ENCODE measurements at regions not wholly inside any gene's neighbourhood (a gene's known extent, or its start where the extent isn't known, plus 50 kb on each side); places are given as distances from the start of the nearest gene placed in this dataset.
A peak's percentile ranks its signal among the peaks of the same experiment; 100 is the strongest.

DNA sequence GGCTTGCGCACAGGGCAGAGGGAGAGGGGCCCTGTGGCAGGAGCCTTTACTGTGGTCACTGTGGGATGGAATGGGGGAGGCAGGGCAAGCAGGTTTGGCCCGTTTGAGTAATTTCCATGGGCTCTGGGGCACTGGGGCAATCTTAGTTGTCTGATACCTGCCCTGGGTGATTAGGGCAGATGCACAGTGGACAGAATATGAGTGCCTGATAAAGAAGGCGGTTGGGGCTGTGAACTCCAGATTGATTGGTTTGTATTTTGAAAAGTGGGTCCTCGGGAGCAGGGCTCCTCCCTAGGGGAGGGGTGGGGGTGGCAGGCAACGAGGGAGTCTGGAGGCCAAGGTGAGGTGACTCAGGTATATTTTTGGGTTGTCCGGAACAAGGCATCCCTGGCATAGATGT lies 247.5 kb downstream of the NSG2 start:
- DNase-seq: no peak

- DNase-seq: no peak
These were observed 248.0 kb downstream of the NSG2 start for GRCh38 chr5:174293481-174293880.

GRCh38 chr5:174294891-174295620 lies 249.6 kb downstream of the NSG2 start:
- DNase-seq: no peak

DNA sequence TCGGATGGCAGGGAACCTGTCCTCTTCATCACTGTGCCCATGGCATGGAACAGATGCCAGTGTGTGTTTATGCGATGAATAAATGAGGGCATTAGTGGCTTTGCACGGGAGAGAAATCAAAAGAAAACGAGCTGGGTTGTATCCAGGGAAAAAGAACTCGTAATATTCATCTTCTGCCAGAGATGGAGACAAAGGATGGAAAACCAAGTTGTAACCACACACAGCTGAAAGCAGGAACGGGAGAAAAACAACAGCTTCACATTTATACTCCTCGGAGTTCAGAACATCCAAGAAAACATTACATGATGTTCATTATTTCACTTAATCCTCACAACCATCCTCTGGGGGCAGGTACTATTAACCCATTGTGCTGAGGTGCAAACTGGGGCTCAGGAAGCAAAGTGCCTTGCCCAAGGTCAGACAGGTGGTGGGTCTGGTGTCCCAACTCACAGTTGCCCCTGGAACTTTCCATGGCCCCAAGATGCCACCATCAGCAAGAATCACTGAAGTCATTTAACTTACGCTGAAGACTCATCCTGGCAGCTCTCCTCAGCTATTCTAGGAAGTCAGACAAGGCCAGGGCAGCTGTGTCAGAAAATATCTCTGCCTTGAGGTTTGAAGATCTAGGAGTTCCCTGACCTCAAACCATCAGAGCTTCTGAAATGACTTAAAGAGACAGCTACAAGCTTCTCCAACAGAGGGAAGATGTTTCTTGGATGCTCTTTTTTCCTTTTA lies 250.4 kb downstream of the NSG2 start:
- no peak for DNase-seq

DNA sequence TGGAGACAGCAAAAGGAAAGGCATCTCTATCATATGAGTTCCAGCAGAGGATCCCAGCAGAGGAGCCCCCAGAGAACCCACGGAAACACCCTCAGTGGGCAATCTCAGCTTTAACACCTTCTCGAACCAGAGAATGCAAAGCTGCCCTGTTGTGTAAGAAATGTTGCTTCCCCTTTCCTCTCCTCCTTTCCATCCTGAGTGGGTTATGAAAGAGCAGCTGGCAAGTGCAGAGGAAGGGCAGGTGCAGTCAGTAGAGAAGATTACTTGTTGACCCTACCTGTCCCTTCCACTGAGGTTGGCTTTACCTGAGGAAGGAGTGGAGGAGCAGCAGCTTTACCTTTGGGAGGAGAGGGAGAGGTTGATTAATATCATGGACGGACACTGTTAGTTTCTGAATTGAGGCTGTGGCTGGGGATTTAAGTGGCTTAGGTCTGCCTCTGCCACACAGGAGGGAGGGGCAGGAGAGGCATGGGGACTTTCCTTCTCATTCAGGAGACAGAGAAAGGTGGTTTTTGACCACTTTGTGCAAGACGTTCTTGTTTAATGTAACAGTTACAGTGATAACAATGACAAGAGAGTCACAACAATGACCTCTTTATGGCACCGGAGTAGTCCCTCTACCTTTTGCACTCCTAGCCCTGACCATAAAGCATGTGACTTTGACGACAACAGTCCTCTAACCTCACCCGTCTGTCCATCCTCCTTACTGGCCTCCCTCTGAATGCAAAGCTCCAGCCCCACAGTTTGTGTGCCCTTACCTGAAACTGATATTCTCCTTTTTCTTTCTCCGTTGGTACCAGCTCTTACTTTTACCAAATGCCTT lies 254.8 kb downstream of the NSG2 start:
- DNase-seq: no peak

GRCh38 chr5:174300941-174301761 lies 255.6 kb downstream of the NSG2 start:
- DNase-seq: peak; percentile 67

DNA sequence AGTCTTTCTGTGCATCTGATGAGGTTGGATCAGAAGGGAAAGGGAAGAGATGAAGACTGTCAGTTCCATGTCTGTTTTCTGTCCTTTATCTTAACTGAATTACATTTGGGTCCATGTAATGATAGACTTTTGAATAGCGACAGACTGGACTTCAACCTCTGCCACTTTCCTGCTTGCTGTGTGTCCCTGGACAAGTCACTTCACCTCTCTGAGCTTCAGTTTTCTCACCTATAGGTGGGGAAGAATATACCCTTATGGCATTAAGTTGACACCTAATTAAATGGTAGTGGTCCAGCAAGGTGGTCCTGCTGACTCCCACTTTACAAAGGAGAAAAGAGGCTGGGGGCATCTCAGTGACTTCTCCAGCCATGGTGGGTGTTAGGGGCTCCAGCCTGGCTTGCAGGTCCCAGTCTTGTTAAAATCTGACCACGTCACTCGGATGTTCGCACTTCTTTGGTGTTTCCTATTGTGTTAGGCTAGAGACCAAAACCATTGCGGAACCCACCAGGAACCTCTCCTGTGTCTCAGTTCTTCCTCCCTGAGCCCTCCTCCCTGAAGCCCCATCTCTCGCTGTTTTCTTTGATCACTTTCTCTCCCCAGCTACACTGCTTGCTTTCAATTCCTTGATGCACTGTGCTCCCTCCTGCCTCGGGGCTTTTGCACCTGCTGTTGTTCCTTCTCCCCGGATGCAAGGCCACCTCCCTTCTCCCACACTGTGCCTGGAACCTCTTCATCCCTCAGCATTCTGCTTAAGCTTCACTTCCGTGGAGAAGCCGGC lies 256.5 kb downstream of the NSG2 start:
- DNase-seq: no peak

DNA sequence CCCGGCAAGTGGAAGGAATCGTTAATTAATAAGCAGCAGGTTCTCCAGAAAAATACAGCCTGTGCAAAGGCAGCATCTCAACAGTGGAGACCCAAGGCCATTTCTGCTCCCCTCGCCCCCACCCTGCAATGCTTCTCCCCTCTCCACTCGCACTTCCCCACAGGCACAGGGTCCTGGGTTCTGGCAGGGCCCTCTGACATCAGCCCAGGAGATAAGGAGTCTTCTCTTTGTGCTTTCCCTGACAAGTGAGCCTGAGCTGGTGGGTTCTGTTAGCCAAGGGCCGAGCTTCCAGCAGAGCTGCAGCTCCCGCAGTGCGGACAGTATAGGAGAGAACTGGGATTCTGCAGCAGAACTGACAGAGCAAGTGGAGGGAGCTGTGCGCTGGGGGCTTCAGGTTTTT lies 257.5 kb downstream of the NSG2 start:
- no peak for DNase-seq

DNA sequence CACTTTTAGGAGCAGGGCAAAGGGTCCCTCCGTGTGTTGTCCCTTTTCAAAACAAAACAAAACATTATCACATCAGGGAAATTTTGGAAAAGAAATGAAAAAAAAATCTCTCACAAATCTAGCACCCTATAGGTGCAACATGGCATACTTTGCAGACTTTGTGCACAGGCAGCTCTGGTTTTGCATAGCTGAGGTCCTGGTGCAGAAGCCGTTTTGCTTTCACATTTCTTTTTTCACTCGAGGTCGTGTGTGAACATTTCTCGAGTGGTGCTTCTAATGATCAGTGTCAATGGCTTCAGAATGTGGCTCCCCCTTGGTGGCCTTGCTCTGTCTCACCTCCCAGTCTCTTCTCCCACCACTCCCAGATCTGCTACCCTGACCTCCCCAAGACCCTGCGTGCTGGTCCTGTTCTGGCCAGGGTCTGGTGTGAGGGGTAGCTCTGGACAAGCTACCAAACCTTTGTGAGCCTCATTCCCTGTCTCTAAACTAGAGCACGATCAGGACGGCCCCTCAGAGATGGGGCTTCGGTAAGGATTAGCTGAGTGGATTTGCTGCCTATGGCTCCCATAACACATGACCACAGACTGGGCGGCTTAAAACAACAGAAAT lies 258.0 kb downstream of the NSG2 start:
- DNase-seq: no peak

DNA sequence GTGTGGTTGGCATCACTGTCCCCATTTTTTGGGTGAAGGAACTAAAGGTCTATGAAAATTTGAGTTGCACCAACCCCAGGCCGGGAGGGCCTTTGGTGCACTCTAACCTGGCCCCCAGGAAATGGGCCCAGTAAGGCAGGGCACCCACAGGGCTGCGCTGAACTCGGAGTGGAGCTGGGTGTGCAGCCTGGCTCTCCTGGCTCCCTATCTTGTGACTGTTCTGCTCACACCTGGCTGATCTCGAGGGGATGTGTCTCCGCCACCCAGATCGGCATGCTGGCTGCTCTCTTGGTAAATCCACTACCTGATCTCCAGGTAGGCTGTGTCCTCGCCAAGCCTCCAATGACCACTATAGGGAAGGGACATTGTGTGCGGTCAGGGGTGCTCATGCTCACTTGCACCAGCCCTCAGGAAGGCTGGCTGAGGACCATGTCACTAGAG lies 259.8 kb downstream of the NSG2 start:
- DNase-seq: no peak

DNA sequence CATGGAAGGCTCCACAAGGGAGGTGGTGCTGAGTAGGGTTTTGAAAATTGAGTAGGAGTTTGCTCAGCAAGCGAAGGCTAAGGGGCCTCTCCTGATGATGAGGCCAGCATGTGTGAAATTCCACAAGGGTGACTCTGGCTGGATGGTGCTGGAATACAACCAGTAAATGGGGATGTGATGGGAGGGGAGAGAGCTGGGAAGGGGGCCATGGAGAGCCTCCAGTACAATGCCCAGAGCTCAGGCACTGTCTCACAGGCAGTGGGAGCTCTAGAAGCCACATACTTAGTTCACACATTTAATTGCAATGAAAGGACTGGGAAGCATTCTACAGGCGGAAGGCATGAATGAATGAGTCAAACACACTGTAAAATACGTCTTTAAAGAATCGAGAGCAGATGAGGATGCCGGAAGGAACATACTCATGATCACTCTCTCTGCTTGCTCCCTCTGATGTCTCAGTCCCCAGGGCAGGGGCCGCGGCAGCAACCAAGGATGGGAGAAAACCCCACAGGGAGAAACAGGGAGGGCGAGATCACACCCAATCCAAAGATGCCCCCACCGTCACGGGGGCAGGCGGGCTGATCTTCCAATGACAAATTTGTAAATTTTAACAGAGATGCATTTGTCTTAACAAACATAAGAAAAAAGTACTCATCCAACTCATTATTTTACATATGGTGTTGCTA lies 261.0 kb downstream of the NSG2 start:
- DNase-seq: no peak

DNA sequence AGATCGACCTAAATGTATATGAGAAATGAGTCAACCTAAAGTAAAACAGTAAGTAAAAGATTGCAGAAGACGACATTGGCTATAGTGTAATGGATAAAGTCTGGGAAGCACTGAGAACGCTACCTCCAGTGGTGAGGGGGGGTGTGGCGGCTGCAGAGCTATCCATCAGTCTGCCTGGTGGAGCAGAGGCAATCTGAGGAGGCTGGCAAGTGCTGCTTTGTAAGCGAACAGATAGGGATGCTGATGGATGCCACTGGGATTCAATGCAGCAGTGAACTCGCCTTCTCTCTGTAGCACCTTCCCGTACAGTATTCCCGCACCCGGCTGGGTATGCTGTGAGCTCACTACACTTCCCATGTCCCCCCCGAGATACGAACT lies 261.5 kb downstream of the NSG2 start:
- DNase-seq: no peak

DNA sequence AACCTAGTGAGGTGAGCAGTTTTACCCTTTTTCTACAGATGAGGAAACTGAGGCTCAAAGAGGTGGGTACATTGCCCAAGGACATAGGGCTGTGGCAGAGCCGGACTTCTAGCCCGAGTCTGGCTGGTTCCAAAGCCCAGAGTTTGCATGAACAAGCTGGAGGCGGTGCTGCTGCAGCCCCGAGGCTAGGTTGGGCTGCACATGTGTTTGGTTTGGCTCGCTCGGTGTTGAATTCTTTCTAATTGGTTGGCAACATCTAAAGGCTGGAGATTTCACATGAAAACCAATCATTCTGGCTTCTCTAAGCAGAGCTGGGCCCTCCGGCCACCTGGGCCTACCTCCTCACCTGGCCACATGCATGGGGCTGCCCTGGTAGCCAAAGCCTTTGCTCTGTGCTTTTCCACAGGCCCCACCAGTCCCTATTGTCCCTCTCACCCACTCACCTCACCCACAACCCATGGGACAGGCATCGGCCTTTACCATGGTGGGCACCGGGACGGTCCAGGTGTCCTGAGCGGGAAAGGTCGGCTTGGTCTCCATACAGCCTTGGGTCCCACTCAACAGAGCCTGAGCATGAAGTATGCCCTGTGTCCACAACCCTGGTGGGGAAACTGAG lies 262.3 kb downstream of the NSG2 start:
- no peak for DNase-seq

DNA sequence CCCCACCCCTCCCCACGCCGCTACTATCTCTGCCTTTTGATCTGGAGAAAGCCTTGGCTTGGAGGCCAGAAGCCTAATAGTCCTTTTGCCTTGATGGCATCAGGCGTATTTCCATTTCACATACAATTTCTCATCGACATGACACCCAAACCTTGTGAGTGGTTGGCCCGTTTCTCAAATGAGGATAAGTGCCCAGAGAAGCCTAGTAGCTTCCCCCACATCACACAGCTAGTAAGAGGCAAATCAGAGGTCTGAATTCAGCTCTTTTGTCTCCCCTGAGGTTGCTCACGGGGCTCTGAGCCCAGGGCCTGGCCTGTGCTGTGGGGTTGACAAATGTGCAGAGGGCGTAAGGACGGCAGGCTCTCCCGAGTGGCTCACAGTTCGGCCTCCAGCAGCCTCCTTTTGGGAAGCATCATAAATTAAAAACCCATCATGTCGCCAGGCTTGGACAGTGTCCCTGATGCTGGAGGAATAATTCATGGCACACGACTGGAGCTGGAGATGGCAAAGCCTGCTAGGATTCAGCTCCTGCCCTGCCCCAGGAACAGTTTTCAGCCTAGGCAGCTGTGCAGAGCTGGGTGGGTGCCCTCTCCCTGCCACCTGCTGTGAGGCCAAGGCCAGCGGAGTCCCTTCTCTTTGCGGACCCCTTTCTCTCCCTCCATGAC lies 263.8 kb downstream of the NSG2 start:
- DNase-seq: no peak

- no peak for DNase-seq
These were observed 264.7 kb downstream of the NSG2 start for GRCh38 chr5:174310243-174310642.

DNA sequence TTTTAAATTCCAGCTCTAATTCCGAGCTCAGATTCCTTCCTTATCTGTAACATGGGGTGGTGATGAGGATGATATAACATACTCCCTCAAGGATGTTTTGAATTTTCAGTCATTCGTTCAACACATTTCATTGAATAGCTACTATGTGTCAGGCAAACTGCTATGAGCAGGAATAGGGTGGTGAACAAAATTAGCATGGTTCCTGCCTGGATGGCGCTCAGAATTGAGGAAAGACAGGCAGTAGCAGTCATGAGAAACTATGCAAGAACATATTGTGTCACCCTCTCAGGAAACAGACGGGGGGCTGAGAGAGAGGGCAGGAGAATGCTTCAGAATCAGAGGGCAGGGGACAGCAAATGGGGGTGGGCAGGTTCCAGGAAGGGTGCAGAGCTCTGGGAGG lies 265.2 kb downstream of the NSG2 start:
- DNase-seq: no peak

- no peak for DNase-seq
These were observed 265.6 kb downstream of the NSG2 start for GRCh38 chr5:174311121-174311520.

- DNase-seq: peak; percentile 94
These were observed 266.2 kb downstream of the NSG2 start for GRCh38 chr5:174311531-174312269.

GRCh38 chr5:174312270-174312617 lies 266.7 kb downstream of the NSG2 start:
- no peak for DNase-seq
